OCI-LY7 (cell line): ENCODE measurements at regions not wholly inside any gene's neighbourhood (a gene's known extent, or its start where the extent isn't known, plus 50 kb on each side); places are given as distances from the start of the nearest gene placed in this dataset.

Source experiments
- BruUV-seq: library from RNA; stranded (reverse); fragments of 400-500 nt; replicated peaks from 2 replicates; lab custom pipeline; 2021; lab: Mats Ljungman, UMichigan
- CTCF ChIA-PET: fragments of 300-600 bp; sonication (Branson Sonifier 250); formaldehyde crosslinking; loops from one replicate; lab custom pipeline; 2022; ENCODE audit warnings: antibody characterized with exemption; ENCODE audit not compliant: unreplicated experiment; lab: Charles Lee
- POLR2A ChIA-PET: fragments of 300-600 bp; sonication (Branson Sonifier 250); formaldehyde crosslinking; loops from one replicate; lab custom pipeline; 2022; ENCODE audit warnings: antibody characterized with exemption; lab: Charles Lee
- DNase-seq: peaks from one replicate; pipeline ENCODE4 v3.0.0-alpha.2; 2015; ENCODE audit warnings: low spot score
- H2AFZ ChIP-seq: fragments of 200-600 bp; sonication (generic), shearing (Covaris generic); 2 replicates; pipeline ENCODE4 v1.6.1; 2014; ENCODE audit warnings: mild to moderate bottlenecking, antibody characterized with exemption, low read length, moderate library complexity
- H3K27ac ChIP-seq: fragments of 200-600 bp; sonication (generic); 2 replicates; pipeline ENCODE4 v1.5.1; 2014; ENCODE audit warnings: mixed run types, low read depth, mild to moderate bottlenecking, moderate library complexity, low read length, inconsistent platforms; ENCODE audit not compliant: poor library complexity, severe bottlenecking
- H3K36me3 ChIP-seq: fragments of 200-600 bp; sonication (generic); 2 replicates; pipeline ENCODE4 v1.6.1; 2014; ENCODE audit warnings: mild to moderate bottlenecking, antibody characterized with exemption, low read length, moderate library complexity, mixed read lengths; ENCODE audit not compliant: insufficient read depth
- H3K4me1 ChIP-seq: fragments of 200-600 bp; sonication (generic); 2 replicates; pipeline ENCODE4 v1.5.1; 2014; ENCODE audit warnings: mild to moderate bottlenecking, low read length; ENCODE audit not compliant: insufficient read depth, poor library complexity, severe bottlenecking
- H3K4me2 ChIP-seq: fragments of 200-600 bp; sonication (generic); 2 replicates; pipeline ENCODE4 v1.6.1; 2014; ENCODE audit warnings: mild to moderate bottlenecking, low read length
- H3K4me3 ChIP-seq: fragments of 200-600 bp; sonication (generic); 2 replicates; pipeline ENCODE4 v1.5.1; 2014; ENCODE audit warnings: mild to moderate bottlenecking, low read depth, low read length; ENCODE audit not compliant: poor library complexity, severe bottlenecking
- H3K79me2 ChIP-seq: fragments of 200-600 bp; sonication (generic); 2 replicates; pipeline ENCODE4 v1.6.1; 2016; ENCODE audit warnings: low read depth, mild to moderate bottlenecking, low read length, moderate library complexity, mixed read lengths; ENCODE audit not compliant: insufficient read depth
- H3K9me2 ChIP-seq: fragments of 200-600 bp; sonication (generic); 2 replicates; pipeline ENCODE4 v1.6.1; 2016; ENCODE audit warnings: mild to moderate bottlenecking, low read length, mixed read lengths; ENCODE audit not compliant: insufficient read depth
- H3K9me3 ChIP-seq: fragments of 200-600 bp; sonication (generic); 2 replicates; pipeline ENCODE4 v1.6.1; 2014; ENCODE audit warnings: mild to moderate bottlenecking, mixed run types, low read length, mixed read lengths
- H4K20me1 ChIP-seq: fragments of 200-600 bp; sonication (generic); 2 replicates; pipeline ENCODE4 v1.6.1; 2014; ENCODE audit warnings: mild to moderate bottlenecking, antibody characterized with exemption, low read length, moderate library complexity, mixed read lengths; ENCODE audit not compliant: insufficient read depth
- EZH2phosphoT487 ChIP-seq: fragments of 200-600 bp; sonication (generic); IDR thresholded peaks from 2 replicates; pipeline ENCODE4 v1.6.1; 2018; ENCODE audit warnings: low read depth, borderline replicate concordance, mild to moderate bottlenecking, mixed run types, antibody characterized with exemption, low read length, moderate library complexity, mixed read lengths
- intact Hi-C: fragments of 100-400 bp; cut with micrococcal nuclease; formaldehyde crosslinking; loops from one replicate; pipeline ENCODE4 v1.10.0; 2022; ENCODE audit not compliant: unreplicated experiment
- TF ChIP-seq, protein P1 (sequence below): fragments of 200-600 bp; sonication (generic); conservative IDR thresholded peaks from 2 replicates; pipeline ENCODE4 v1.5.1; 2014; ENCODE audit warnings: mild to moderate bottlenecking, antibody characterized with exemption, low read length, moderate library complexity, mixed read lengths

DNA sequence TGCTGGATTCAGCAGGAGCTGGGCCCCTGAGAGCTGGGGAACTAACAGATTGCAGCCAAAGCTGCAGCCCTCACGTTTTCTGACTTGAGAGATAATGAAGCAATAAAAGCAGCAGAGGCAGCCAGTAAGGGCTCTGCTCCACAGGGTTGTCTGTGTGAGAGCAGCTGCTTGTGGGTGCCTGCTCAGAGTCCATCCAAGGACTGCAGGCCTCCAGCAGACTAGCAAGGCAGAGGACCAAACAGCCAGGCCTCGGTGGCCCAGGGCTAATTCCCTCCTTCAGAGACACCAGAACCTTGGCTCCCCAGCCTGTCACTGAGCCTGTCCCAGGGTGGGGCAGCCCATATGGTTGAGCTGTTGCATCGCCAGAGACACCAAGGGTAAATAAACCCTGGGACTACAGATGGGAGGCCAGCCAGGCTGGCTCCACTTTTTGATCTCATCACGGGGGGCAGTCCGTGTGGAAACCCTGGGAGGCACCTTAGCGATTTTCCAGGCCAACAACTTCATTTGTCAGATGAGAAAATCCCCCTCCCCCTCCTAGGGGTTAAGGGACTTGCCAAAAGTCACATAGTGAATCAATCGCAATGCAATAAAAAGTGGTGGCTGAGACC, 229.2 kb downstream of the WDR11 start:
- H3K9me3 ChIP-seq: no peaks in the 10 kb centered on the region
- no peak for TF ChIP-seq EZH2phosphoT487
- TF ChIP-seq, protein P1, sequence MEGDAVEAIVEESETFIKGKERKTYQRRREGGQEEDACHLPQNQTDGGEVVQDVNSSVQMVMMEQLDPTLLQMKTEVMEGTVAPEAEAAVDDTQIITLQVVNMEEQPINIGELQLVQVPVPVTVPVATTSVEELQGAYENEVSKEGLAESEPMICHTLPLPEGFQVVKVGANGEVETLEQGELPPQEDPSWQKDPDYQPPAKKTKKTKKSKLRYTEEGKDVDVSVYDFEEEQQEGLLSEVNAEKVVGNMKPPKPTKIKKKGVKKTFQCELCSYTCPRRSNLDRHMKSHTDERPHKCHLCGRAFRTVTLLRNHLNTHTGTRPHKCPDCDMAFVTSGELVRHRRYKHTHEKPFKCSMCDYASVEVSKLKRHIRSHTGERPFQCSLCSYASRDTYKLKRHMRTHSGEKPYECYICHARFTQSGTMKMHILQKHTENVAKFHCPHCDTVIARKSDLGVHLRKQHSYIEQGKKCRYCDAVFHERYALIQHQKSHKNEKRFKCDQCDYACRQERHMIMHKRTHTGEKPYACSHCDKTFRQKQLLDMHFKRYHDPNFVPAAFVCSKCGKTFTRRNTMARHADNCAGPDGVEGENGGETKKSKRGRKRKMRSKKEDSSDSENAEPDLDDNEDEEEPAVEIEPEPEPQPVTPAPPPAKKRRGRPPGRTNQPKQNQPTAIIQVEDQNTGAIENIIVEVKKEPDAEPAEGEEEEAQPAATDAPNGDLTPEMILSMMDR: no peak
- no peak overlapping the region for H2AFZ ChIP-seq
- DNase-seq: no peak
- no peaks in the 10 kb centered on the region for H3K4me1 ChIP-seq
- H3K4me3 ChIP-seq: no peak overlapping the region
- no peaks in the 10 kb centered on the region for H3K9me2 ChIP-seq
- H3K27ac ChIP-seq: no peak overlapping the region
- H4K20me1 ChIP-seq: no peaks in the 10 kb centered on the region
- POLR2A ChIA-PET: no interaction called here
- no peak overlapping the region for H3K4me2 ChIP-seq
- intact Hi-C loops: no loop called here
- H3K36me3 ChIP-seq: no peaks in the 10 kb centered on the region
- no TSS peak for BruUV-seq
- H3K79me2 ChIP-seq: no peaks in the 10 kb centered on the region
- CTCF ChIA-PET: no interaction called here

GRCh38 chr10:121081306-121081705, 230.1 kb downstream of the WDR11 start:
- H3K36me3 ChIP-seq: no peaks in the 10 kb centered on the region
- H4K20me1 ChIP-seq: no peaks in the 10 kb centered on the region
- TF ChIP-seq EZH2phosphoT487: no peak
- TF ChIP-seq, protein P1: no peak
- intact Hi-C loops: no loop called here
- ChIA-PET CTCF (no interaction called here), POLR2A (no interaction called here)
- H3K27ac ChIP-seq: no peak overlapping the region
- no peaks in the 10 kb centered on the region for H3K4me1 ChIP-seq
- no peaks in the 10 kb centered on the region for H3K79me2 ChIP-seq
- H3K9me3 ChIP-seq: no peaks in the 10 kb centered on the region
- BruUV-seq: no TSS peak
- H3K4me2 ChIP-seq: no peak overlapping the region
- no peak for DNase-seq
- H3K9me2 ChIP-seq: no peaks in the 10 kb centered on the region
- no peak overlapping the region for H2AFZ ChIP-seq
- no peak overlapping the region for H3K4me3 ChIP-seq

DNA sequence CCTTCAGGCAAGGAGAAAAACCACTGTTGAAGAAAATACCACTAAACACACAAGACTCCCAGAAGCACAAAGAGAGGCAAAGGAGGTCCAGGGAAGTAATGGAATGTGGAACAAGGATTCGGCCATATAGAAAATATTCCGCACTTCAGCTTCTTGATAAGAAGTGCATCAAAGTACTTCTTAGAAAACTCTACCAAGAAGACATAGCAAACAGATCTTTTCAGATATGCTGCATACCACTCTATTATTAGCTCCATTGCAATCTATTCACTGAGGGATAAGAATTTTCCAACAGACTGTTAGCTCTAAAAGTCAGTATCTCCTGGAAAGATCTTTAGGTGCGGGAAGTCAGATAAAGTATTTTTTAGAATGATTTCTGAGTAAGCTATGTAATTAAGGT, 231.8 kb downstream of the WDR11 start:
- Histone ChIP-seq H3K4me3 (no peak overlapping the region), H3K9me3 (no peaks in the 10 kb centered on the region)
- POLR2A ChIA-PET: no interaction called here

More for the DNA sequence above, 231.8 kb downstream of the WDR11 start:
- Histone ChIP-seq H2AFZ (no peak overlapping the region), H3K36me3 (no peaks in the 10 kb centered on the region), H3K4me2 (no peak overlapping the region), H3K27ac (no peak overlapping the region), H3K79me2 (no peaks in the 10 kb centered on the region), H4K20me1 (no peaks in the 10 kb centered on the region), H3K9me2 (no peaks in the 10 kb centered on the region), H3K4me1 (no peaks in the 10 kb centered on the region)
- intact Hi-C loops: no loop called here
- TF ChIP-seq EZH2phosphoT487: no peak
- TF ChIP-seq, protein P1: no peak
- BruUV-seq: no TSS peak
- DNase-seq: no peak
- CTCF ChIA-PET: no interaction called here
